Keratinocyte (primary cell): ENCODE measurements at regions not wholly inside any gene's neighbourhood (a gene's known extent, or its start where the extent isn't known, plus 50 kb on each side); places are given as distances from the start of the nearest gene placed in this dataset.

Experiments used
- DNase-seq: peaks from one replicate; pipeline ENCODE4 v3.0.0-alpha.2; 2011; ENCODE audit warnings: low read depth, missing footprints, low spot score
- FAIRE-seq: peaks from 2 replicates; lab custom pipeline; 2011; peaks lifted over from hg19 to GRCh38; lab: Jason Lieb, UNC
- H2AFZ ChIP-seq: 2 replicates; pipeline ENCODE4 v1.6.0; 2012; ENCODE audit warnings: low read length, control low read depth, inconsistent platforms; ENCODE audit not compliant: control insufficient read depth
- H3K27ac ChIP-seq: 2 replicates; pipeline ENCODE4 v1.5.1; 2011; ENCODE audit warnings: low read length; ENCODE audit not compliant: control insufficient read depth, insufficient read depth
- H3K27me3 ChIP-seq: 3 replicates; pipeline ENCODE4 v1.6.0; 2011; ENCODE audit warnings: low read length; ENCODE audit not compliant: control insufficient read depth, insufficient read depth; ENCODE audit errors: extremely low read depth
- H3K36me3 ChIP-seq, 2 experiments: 2 replicates in 1 of 2; 3 replicates in 1 of 2; pipeline ENCODE4 v1.5.1; 2011; ENCODE audit warnings: low read length in 2 of 2, mild to moderate bottlenecking in 1 of 2; ENCODE audit not compliant: control insufficient read depth in 2 of 2, insufficient read depth in 2 of 2; ENCODE audit errors: extremely low read depth in 1 of 2
- H3K4me1 ChIP-seq: 3 replicates; pipeline ENCODE4 v1.5.1; 2011; ENCODE audit warnings: low read length; ENCODE audit not compliant: control insufficient read depth, insufficient read depth; ENCODE audit errors: extremely low read depth
- H3K4me2 ChIP-seq: 3 replicates; pipeline ENCODE4 v1.6.0; 2011; ENCODE audit warnings: low read depth, low read length; ENCODE audit not compliant: control insufficient read depth, insufficient read depth; ENCODE audit errors: extremely low read depth
- H3K4me3 ChIP-seq, 3 experiments: fragments of 200-600 bp in 1 of 3; sonication (generic) in 1 of 3; 2 replicates in 2 of 3; 3 replicates in 1 of 3; pipeline ENCODE4 v1.5.1; 2011 to 2016; ENCODE audit warnings: low read length in 3 of 3, mild to moderate bottlenecking in 3 of 3, control low read depth in 2 of 3, inconsistent platforms in 1 of 3, low read depth in 1 of 3, mixed read lengths in 1 of 3, mixed run types in 1 of 3, moderate library complexity in 1 of 3; ENCODE audit not compliant: control insufficient read depth in 2 of 3, insufficient read depth in 2 of 3; ENCODE audit errors: extremely low read depth in 1 of 3
- H3K79me2 ChIP-seq: 2 replicates; pipeline ENCODE4 v1.6.0; 2012; ENCODE audit warnings: low read length; ENCODE audit not compliant: control insufficient read depth, insufficient read depth
- H3K9ac ChIP-seq: 3 replicates; pipeline ENCODE4 v1.6.0; 2011; ENCODE audit warnings: low read length; ENCODE audit not compliant: control insufficient read depth, insufficient read depth; ENCODE audit errors: extremely low read depth
- H3K9me1 ChIP-seq: 3 replicates; pipeline ENCODE4 v1.6.0; 2011; ENCODE audit warnings: low read length; ENCODE audit not compliant: control insufficient read depth, insufficient read depth; ENCODE audit errors: extremely low read depth
- H3K9me3 ChIP-seq: 2 replicates; pipeline ENCODE4 v1.5.1; 2012; ENCODE audit warnings: low read depth, low read length; ENCODE audit not compliant: control insufficient read depth
- H4K20me1 ChIP-seq: 3 replicates; pipeline ENCODE4 v1.6.0; 2011; ENCODE audit warnings: low read length; ENCODE audit not compliant: control insufficient read depth, insufficient read depth; ENCODE audit errors: extremely low read depth
- EZH2 ChIP-seq: IDR thresholded peaks from one replicate; pipeline ENCODE4 v1.6.1; 2012; ENCODE audit warnings: inconsistent platforms, mild to moderate bottlenecking, low read length, moderate library complexity
- dilution Hi-C: fragments of 300-500 bp; cut with MboI; formaldehyde crosslinking; loops from one replicate; pipeline ENCODE4 v1.7.0; 2020; ENCODE audit warnings: low sequenced_read_pairs; ENCODE audit not compliant: extremely low pct_ligation_motif_present
- TF ChIP-seq, protein P1 (sequence below), 3 experiments: IDR thresholded peaks in 1 of 3; conservative IDR thresholded peaks in 1 of 3; optimal IDR thresholded peaks in 1 of 3; 2 replicates in 2 of 3; 3 replicates in 1 of 3; pipeline versions ENCODE3 to v1.5.1; 2011; ENCODE audit warnings: low read length in 3 of 3, mild to moderate bottlenecking in 3 of 3, moderate library complexity in 2 of 3, control low read depth in 1 of 3, inconsistent platforms in 1 of 3; ENCODE audit not compliant: insufficient read depth in 2 of 3; ENCODE audit errors: extremely low read depth in 1 of 3

DNA sequence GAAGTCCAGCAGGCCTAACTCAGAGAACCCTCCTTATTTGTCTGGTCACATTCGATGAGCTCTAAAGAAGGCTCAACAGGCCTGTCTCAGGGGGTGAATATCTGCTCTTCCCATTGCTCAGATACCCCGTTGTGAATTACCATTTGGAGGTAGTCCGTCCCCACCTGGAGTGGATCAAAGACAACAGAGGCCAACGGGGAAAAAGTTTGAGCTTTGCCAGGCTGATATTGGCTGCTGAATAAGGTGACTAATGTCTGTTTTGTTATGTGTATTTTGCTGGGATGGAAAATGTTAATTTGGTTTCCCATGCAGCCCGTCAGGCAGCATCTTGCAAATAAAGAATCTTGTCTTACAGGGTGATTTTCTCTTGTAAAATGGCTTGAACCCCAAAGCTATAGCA lies 69.2 kb upstream of the EPS8L3 start:
- no peak overlapping the region for H2AFZ ChIP-seq
- dilution Hi-C loops: no loop called here
- no peak overlapping the region for H3K4me2 ChIP-seq
- H3K9ac ChIP-seq: no peak overlapping the region
- H3K9me1 ChIP-seq: no peaks in the 10 kb centered on the region
- no peaks in the 10 kb centered on the region for H3K36me3 ChIP-seq
- DNase-seq (no peak), FAIRE-seq (no peak)
- no peaks in the 10 kb centered on the region for H4K20me1 ChIP-seq
- H3K79me2 ChIP-seq: no peaks in the 10 kb centered on the region
- H3K9me3 ChIP-seq: no peaks in the 10 kb centered on the region
- no peak overlapping the region for H3K4me3 ChIP-seq
- peaks cover 11% of the 10 kb centered on the region for H3K4me1 ChIP-seq
- H3K27ac ChIP-seq: no peak overlapping the region
- no peak for TF ChIP-seq EZH2
- TF ChIP-seq, protein P1, sequence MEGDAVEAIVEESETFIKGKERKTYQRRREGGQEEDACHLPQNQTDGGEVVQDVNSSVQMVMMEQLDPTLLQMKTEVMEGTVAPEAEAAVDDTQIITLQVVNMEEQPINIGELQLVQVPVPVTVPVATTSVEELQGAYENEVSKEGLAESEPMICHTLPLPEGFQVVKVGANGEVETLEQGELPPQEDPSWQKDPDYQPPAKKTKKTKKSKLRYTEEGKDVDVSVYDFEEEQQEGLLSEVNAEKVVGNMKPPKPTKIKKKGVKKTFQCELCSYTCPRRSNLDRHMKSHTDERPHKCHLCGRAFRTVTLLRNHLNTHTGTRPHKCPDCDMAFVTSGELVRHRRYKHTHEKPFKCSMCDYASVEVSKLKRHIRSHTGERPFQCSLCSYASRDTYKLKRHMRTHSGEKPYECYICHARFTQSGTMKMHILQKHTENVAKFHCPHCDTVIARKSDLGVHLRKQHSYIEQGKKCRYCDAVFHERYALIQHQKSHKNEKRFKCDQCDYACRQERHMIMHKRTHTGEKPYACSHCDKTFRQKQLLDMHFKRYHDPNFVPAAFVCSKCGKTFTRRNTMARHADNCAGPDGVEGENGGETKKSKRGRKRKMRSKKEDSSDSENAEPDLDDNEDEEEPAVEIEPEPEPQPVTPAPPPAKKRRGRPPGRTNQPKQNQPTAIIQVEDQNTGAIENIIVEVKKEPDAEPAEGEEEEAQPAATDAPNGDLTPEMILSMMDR (optimal IDR thresholded peaks at IDR 0.05 in 1 of 3, IDR thresholded peaks at IDR 0.05 in 1 of 3, conservative IDR thresholded peaks at IDR 0.05 in 1 of 3; ENCODE audit: extremely low read depth in 1 of 3, insufficient read depth in 2 of 3, low read length in 3 of 3): no peak
- H3K27me3 ChIP-seq: no peaks in the 10 kb centered on the region

DNA sequence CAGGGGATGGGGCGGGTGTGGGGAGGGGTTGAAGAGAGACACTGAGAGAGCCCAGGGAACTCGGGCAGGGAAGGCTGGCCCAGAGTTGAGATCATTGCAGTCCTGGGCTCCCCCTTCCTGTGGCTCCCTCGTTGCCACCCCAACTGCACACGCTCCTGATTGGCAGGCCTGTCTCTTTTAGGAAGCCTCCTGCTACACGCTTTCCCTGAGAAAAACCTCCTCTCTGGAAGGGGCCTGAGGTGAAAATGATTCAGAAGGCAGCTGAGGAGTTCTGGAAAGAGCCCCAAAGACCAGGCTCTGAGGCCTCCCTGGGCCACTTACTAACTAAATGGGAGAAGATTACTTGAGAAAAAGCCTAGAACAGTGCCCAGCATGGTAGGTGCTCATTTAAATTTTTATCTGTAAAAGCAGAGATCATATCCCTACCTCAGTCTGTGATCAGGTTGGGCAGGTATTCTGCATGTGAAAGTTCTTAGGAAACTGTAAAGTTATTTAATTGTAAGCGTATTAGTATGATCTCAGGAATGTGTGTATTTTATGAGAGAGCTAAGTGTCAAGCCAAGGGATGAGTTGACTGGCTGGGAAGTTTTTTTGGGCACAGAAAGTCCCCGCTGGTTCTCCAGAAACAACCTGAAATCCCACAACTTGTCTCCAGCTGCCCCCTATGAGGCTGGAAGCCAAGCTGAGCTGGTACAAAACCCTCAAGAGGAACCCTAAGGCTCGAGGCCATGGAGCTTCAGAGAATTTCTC lies 65.2 kb upstream of the EPS8L3 start:
- Histone ChIP-seq H3K9me1 (no peaks in the 10 kb centered on the region), H2AFZ (no peak overlapping the region), H3K9me3 (no peaks in the 10 kb centered on the region), H3K9ac (no peak overlapping the region), H3K27me3 (no peaks in the 10 kb centered on the region), H4K20me1 (no peaks in the 10 kb centered on the region), H3K4me2 (peak overlapping the region; percentile 13), H3K4me1 (peaks cover 11% of the 10 kb centered on the region), H3K27ac (peak overlapping the region; percentile 2), H3K4me3 (no peak overlapping the region), H3K36me3 (no peaks in the 10 kb centered on the region), H3K79me2 (no peaks in the 10 kb centered on the region)
- dilution Hi-C loops: no loop called here
- DNase-seq (no peak), FAIRE-seq (no peak)
- TF ChIP-seq EZH2: no peak
- TF ChIP-seq, protein P1 (optimal IDR thresholded peaks at IDR 0.05 in 1 of 3, IDR thresholded peaks at IDR 0.05 in 1 of 3, conservative IDR thresholded peaks at IDR 0.05 in 1 of 3; ENCODE audit: extremely low read depth in 1 of 3, insufficient read depth in 2 of 3, low read length in 3 of 3): no peak
